Embryonic facial prominence (tissue), 1 donor: ENCODE measurements at regions not wholly inside any gene's neighbourhood (a gene's known extent, or its start where the extent isn't known, plus 50 kb on each side); places are given as distances from the start of the nearest gene placed in this dataset.

Experiments used
- DNase-seq: peaks from one replicate; pipeline ENCODE4 v3.0.0-alpha.2; 2016; ENCODE audit errors: extremely low spot score

- DNase-seq: no peak
These were observed 305.2 kb upstream of the FMN2 start for GRCh38 chr1:239786464-239786863.

GRCh38 chr1:239792157-239792556 lies 299.5 kb upstream of the FMN2 start:
- DNase-seq: no peak

GRCh38 chr1:239795304-239795703 lies 296.4 kb upstream of the FMN2 start:
- DNase-seq: no peak

- no peak for DNase-seq
These were observed 292.1 kb upstream of the FMN2 start for GRCh38 chr1:239799617-239800016.

- no peak for DNase-seq
These were observed 290.8 kb upstream of the FMN2 start for GRCh38 chr1:239800861-239801260.

GRCh38 chr1:239802275-239802674 lies 289.4 kb upstream of the FMN2 start:
- no peak for DNase-seq

GRCh38 chr1:239803781-239804180 lies 287.9 kb upstream of the FMN2 start:
- DNase-seq: no peak

- no peak for DNase-seq
These were observed 287.4 kb upstream of the FMN2 start for GRCh38 chr1:239804266-239804665.

- DNase-seq: no peak
These were observed 286.6 kb upstream of the FMN2 start for GRCh38 chr1:239805042-239805441.

- DNase-seq: no peak
These were observed 285.6 kb upstream of the FMN2 start for GRCh38 chr1:239805851-239806772.

- DNase-seq: no peak
These were observed 284.8 kb upstream of the FMN2 start for GRCh38 chr1:239806897-239807296.

GRCh38 chr1:239807361-239807760 lies 284.3 kb upstream of the FMN2 start:
- no peak for DNase-seq

- no peak for DNase-seq
These were observed 281.6 kb upstream of the FMN2 start for GRCh38 chr1:239810061-239810481.

- DNase-seq: no peak
These were observed 280.3 kb upstream of the FMN2 start for GRCh38 chr1:239811211-239811885.

- DNase-seq: no peak
These were observed 279.1 kb upstream of the FMN2 start for GRCh38 chr1:239812580-239812979.

GRCh38 chr1:239814306-239814881 lies 277.3 kb upstream of the FMN2 start:
- DNase-seq: no peak

- no peak for DNase-seq
These were observed 276.6 kb upstream of the FMN2 start for GRCh38 chr1:239815074-239815473.

- no peak for DNase-seq
These were observed 275.5 kb upstream of the FMN2 start for GRCh38 chr1:239816081-239816782.

GRCh38 chr1:239817276-239817675 lies 274.4 kb upstream of the FMN2 start:
- no peak for DNase-seq

GRCh38 chr1:239817801-239818200 lies 273.9 kb upstream of the FMN2 start:
- no peak for DNase-seq

GRCh38 chr1:239819096-239819495 lies 272.6 kb upstream of the FMN2 start:
- DNase-seq: no peak

GRCh38 chr1:239819756-239820250 lies 271.9 kb upstream of the FMN2 start:
- no peak for DNase-seq
